Activated CD4-positive, CD25-positive, alpha-beta regulatory T cell treated with anti-CD3 and anti-CD28 coated beads, Interleukin-2, amount 50 U/mL, for 24 hours (primary cell): ENCODE measurements at regions not wholly inside any gene's neighbourhood (a gene's known extent, or its start where the extent isn't known, plus 50 kb on each side); places are given as distances from the start of the nearest gene placed in this dataset.

Source experiments
- ATAC-seq, 2 donors: fragments of 150-1000 bp; cut with Tn5 transposase; one replicate each; pipeline ENCODE4 v1.10.0; 2021; ENCODE audit warnings: mild to moderate bottlenecking in 1 of 2, moderate library complexity in 1 of 2

- ATAC-seq = no peak
Observed at GRCh38 chr16:86062271-86062965, 163.5 kb downstream of the IRF8 start.

- no peak for ATAC-seq
Observed at GRCh38 chr16:86063760-86064405, 164.9 kb downstream of the IRF8 start.

- no peak for ATAC-seq
Observed at GRCh38 chr16:86064431-86065250, 165.7 kb downstream of the IRF8 start.

- ATAC-seq = no peak
Observed at GRCh38 chr16:86065711-86066110, 166.7 kb downstream of the IRF8 start.

- ATAC-seq = no peak
Observed at GRCh38 chr16:86066811-86067210, 167.8 kb downstream of the IRF8 start.

- ATAC-seq = no peak
Observed at GRCh38 chr16:86067516-86067915, 168.6 kb downstream of the IRF8 start.

- no peak for ATAC-seq
Observed at GRCh38 chr16:86067936-86068335, 169.0 kb downstream of the IRF8 start.

- no peak for ATAC-seq
Observed at GRCh38 chr16:86068722-86069121, 169.8 kb downstream of the IRF8 start.

- no peak for ATAC-seq
Observed at GRCh38 chr16:86069736-86070298, 170.9 kb downstream of the IRF8 start.

- no peak for ATAC-seq
Observed at GRCh38 chr16:86070484-86070883, 171.5 kb downstream of the IRF8 start.

GRCh38 chr16:86070971-86071370 is 172.0 kb downstream of the IRF8 start:
- no peak for ATAC-seq

GRCh38 chr16:86071611-86072240 is 172.8 kb downstream of the IRF8 start:
- no peak for ATAC-seq

- no peak for ATAC-seq
Observed at GRCh38 chr16:86072328-86073102, 173.6 kb downstream of the IRF8 start.

GRCh38 chr16:86073103-86073625 is 174.2 kb downstream of the IRF8 start:
- ATAC-seq = no peak

GRCh38 chr16:86073763-86074493 is 175.0 kb downstream of the IRF8 start:
- no peak for ATAC-seq

- ATAC-seq = no peak
Observed at GRCh38 chr16:86074651-86075487, 175.9 kb downstream of the IRF8 start.

- no peak for ATAC-seq
Observed at GRCh38 chr16:86075488-86075785, 176.5 kb downstream of the IRF8 start.

- ATAC-seq = no peak
Observed at GRCh38 chr16:86075839-86076440, 177.0 kb downstream of the IRF8 start.

GRCh38 chr16:86076606-86077005 is 177.6 kb downstream of the IRF8 start:
- no peak for ATAC-seq
